NCI-H748 (cell line): ENCODE measurements at regions not wholly inside any gene's neighbourhood (a gene's known extent, or its start where the extent isn't known, plus 50 kb on each side); places are given as distances from the start of the nearest gene placed in this dataset.
"Not testable (repeated sequence)": the region's sequence is repeated elsewhere in the genome, so short reads cannot be mapped to it uniquely, and the experiment has no call there.

Experiments
- DNase-seq: peaks from one replicate; lab custom pipeline; 2025; ENCODE audit not compliant: unreplicated experiment; lab: John Stamatoyannopoulos, UW

- no peak for DNase-seq
Observed at GRCh38 chr2:199216253-199216652, 241.5 kb downstream of the SATB2 start.

DNA sequence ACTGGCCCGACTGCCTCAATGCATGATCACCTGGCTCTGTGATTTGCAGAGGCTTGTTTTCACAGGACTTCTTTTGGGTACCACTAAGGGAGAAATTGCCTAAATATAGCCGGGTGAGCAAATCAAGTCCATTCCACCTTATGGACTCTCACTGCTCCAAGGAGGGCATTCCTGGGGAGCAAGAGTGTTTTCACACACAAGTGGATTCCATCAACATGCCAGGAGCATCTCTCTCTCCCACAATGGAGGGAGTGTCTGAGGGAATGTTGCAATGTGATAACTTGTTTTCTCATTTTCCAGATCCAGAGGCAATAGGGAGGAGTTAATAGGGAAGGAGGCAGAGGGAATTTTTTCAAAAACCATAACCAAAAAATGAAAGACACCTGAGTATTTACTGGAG, 250.7 kb downstream of the SATB2 start:
- DNase-seq, result no peak

DNA sequence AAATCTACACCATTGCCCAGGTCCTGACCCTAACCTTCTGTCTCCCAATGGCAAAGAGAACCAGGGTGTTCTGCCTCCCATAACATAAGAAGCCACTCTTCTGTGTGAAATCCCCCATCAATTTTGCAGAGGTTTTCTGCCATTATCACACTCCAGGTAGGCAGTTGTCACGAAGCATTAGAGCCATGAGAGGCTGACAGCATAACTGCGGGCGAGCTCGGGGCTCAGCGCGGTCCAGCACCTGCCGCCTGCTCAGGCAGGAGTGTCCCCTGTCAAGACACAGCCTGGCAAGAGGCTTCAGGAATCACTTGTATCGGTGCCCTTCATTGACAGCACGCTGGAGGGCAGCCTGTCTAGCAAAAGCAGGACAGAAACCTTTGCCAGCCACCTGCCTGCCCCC, 251.2 kb downstream of the SATB2 start:
- DNase-seq, result peak; percentile 69

DNA sequence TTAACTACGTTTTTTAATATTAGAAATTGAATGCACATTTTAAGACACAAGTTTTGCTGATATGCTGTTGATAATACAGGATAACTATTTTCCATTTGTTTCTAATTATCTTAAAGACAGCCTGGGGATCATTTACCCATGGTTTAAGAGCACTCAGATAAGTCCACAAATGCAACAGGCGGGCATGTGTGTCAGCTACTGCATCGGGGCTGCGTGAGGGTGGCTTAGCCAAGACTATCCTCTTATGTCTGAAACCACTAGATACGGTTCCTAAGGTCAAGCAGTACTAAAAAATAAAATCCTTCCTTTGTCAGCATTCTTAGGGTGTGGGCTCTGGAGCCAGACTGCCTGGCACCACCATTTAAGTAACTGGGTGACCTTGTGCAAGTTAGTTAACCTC, 254.8 kb downstream of the SATB2 start:
- no peak for DNase-seq

DNA sequence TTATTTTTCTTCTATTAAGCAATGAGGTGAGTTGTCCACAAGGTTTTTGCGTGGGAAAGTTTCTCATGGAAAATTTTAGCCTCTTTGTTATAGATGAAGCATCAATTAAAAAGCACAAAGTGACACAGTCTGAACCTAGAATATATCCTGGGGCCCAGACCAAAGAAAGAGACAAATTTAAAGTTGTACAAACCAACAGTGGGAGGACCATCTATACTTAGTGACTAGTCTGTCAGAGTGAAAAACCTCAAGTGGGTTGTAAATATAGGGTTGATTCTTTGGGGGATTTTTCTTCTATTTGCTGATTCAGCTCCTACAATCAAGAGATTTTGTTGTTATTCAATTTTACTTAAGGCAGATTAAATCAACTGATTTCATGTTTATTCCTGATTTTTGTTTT, 256.2 kb downstream of the SATB2 start:
- no peak for DNase-seq

- DNase-seq, result no peak
Observed at GRCh38 chr2:199199797-199200196, 257.9 kb downstream of the SATB2 start.

DNA sequence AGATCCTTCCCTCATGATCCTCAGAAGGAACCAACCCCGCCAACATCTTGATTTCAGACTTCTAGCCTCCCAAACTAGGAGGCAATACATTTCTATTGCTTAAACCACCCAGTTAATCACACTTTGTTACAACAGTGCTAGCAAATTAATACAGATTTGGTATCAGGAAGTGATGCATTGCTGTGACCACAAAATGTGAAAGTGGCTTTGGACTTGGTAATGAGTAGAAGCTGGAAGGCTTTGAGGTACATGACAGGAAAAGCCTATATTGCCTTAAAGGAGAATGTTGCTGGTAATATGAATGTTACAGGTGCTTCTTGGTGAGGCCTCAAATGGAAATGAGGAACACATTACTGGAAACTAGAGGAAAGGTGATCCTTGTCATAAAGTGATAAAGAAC, 260.3 kb downstream of the SATB2 start:
- no peak for DNase-seq

- DNase-seq, result no peak
Observed at GRCh38 chr2:199196686-199197085, 261.1 kb downstream of the SATB2 start.

DNA sequence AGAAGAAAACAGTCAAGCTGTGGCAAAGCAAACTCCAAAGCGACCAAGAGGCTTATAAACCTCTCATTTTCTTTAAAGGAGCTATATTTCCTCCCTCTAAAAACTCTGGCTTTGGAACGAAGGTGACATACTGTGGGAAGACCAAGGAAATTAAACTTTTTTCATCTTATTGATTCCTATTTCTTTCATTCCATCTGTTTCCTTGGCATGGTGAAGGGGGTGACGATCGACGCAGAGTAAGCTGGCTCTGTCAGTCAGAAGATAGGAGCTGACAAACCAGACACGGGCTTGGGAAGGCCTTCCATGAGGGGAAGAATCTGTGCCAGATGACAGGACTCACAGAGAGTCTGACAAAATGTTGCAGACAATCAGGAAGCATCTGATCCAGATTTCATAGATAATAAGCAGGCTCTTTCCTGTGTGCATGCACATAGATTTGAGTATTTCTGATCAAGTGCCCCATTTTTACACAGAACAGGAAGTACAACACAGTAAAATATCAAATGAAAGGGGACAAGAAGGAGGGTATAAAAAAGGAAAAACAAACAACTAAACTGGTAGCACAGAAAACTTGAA, 261.7 kb downstream of the SATB2 start:
- DNase-seq, result no peak

DNA sequence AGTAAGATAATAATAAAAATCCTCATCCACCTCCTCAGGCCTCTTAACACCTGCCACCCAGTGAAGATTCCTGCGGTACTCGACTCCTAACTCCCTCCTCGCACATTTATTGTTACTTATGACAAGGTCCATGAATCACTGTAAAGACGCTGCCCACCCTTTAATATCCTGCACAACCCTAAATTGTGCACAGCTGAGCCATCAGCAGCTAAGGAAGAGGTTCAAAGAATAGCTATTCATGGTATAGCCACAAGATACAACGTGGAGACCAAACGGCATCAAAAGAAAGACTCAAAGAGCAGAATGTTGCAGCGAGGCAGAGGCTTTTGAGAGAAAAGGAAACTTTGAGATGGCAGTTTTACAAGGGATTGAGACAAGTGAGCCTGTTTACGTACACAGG, 266.3 kb downstream of the SATB2 start:
- DNase-seq, result no peak

- no peak for DNase-seq
Observed at GRCh38 chr2:199189229-199189628, 268.5 kb downstream of the SATB2 start.

GRCh38 chr2:199186301-199186751, 271.4 kb downstream of the SATB2 start:
- no peak for DNase-seq

GRCh38 chr2:199185174-199185573, 272.6 kb downstream of the SATB2 start:
- DNase-seq, result not testable (repeated sequence)

- no peak for DNase-seq
Observed at GRCh38 chr2:199163613-199164458, 293.9 kb downstream of the SATB2 start.

DNA sequence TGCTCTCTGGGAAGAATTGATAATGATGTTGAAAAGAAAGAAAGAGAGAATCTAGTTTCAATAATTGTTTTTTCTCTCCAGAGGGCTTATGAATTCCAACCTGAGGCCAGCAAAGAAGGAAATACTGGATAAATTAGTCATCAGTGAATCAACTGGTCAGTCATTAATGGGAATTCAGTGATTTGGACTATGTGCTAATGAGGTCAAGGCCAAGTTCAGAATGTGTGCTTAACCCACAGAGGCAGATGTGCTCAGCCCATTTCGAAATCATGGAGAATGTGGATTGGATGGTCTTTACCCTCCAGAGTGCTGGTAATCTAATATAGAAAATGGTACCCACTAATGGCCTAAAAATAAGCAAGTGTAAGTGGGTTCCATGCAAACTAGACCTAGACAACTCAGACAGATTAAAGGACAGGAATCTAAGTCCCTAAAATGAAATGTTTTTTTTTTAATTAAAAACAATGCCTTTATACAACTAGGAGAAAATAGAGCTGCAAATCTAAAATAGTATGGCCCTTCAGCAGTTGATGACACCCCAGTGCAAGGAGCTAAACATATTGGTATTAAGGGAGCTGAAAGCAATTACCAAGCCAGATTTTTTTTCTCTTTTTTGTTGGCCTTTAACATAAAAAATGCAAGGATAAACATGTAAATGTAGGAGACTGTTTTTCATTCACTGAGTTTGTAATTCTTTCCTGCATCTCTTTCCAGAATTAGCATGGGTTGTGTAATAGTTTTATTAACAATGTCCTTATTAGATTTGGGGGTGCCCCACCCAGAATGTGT, 296.9 kb downstream of the SATB2 start:
- no peak for DNase-seq

DNA sequence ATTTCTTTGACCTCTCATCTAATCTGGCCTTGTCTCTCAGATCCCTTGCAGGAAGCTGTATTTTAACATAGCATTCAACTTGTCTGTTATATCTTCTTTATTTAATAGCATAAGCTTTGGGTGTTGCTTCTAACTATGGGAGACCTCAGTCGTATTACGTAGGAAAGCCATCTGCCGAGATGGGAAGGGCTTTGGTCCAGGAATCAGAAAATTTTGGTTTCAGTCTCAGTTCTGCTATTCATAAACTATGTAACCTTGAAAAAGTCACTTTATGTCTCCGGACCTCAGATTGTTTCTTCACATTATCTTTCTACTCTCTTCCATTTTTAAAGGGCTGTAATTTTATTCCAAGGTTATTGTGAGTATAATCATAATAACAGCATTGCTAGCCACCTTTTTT, 297.7 kb downstream of the SATB2 start:
- no peak for DNase-seq

GRCh38 chr2:199148076-199148845, 309.5 kb downstream of the SATB2 start:
- no peak for DNase-seq

DNA sequence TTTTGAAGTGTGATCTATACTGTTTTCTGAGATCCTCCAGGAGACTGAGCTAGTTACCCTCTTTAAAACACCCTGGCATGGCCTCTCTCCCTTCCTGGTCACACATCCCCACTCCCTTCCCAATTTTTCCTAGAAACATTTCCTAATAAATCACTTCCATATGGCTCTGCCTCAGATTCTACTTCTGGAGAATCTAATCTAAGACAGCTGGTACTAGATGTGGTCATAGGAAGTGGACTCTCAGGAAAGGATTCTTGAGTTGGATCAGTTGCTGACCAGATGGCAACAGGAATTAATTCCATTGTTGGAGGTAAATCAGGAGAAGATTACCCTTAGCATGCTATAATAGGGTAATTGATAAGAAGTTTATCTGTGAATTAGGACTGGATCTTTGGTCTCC, 310.5 kb downstream of the SATB2 start:
- DNase-seq, result no peak

GRCh38 chr2:199144546-199144945, 313.2 kb downstream of the SATB2 start:
- no peak for DNase-seq

GRCh38 chr2:199144036-199144435, 313.7 kb downstream of the SATB2 start:
- no peak for DNase-seq

- no peak for DNase-seq
Observed at GRCh38 chr2:199136681-199137080, 321.1 kb downstream of the SATB2 start.
